GM23338 (cell line): ENCODE measurements at regions not wholly inside any gene's neighbourhood (a gene's known extent, or its start where the extent isn't known, plus 50 kb on each side); places are given as distances from the start of the nearest gene placed in this dataset.

ENCODE experiments used
- ATAC-seq: fragments of 200-7000 bp; cut with Tn5 transposase; 3 replicates; pipeline ENCODE4 v1.9.1; 2020
- DNase-seq: peaks from one replicate; pipeline ENCODE4 v3.0.0-alpha.2; 2015; ENCODE audit warnings: low spot score
- H2AFZ ChIP-seq: fragments of 200-600 bp; sonication (generic); 2 replicates; pipeline ENCODE4 v1.8.0; 2016; ENCODE audit warnings: antibody characterized with exemption, mild to moderate bottlenecking, moderate library complexity
- H3F3A ChIP-seq: fragments of 200-600 bp; sonication (generic); replicated peaks from 2 replicates; pipeline ENCODE4 v1.8.0; 2017; ENCODE audit warnings: antibody characterized with exemption, mixed run types, low read depth
- H3K27ac ChIP-seq: fragments of 200-600 bp; sonication (generic); 2 replicates; pipeline ENCODE4 v1.6.1; 2016; ENCODE audit warnings: low read depth
- H3K27me3 ChIP-seq: fragments of 200-600 bp; sonication (generic); 2 replicates; pipeline ENCODE4 v1.8.0; 2016; ENCODE audit warnings: mild to moderate bottlenecking, mixed run types, moderate library complexity; ENCODE audit not compliant: insufficient read depth
- H3K36me3 ChIP-seq: fragments of 200-600 bp; sonication (generic); 2 replicates; pipeline ENCODE4 v1.8.0; 2016; ENCODE audit warnings: mild to moderate bottlenecking; ENCODE audit not compliant: insufficient read depth
- H3K4me1 ChIP-seq: fragments of 200-600 bp; sonication (generic); 2 replicates; pipeline ENCODE4 v1.8.0; 2016; ENCODE audit warnings: mild to moderate bottlenecking, moderate library complexity; ENCODE audit not compliant: insufficient read depth
- H3K4me2 ChIP-seq: fragments of 200-600 bp; sonication (generic); 2 replicates; pipeline ENCODE4 v1.7.1; 2017; ENCODE audit warnings: mixed run types
- H3K4me3 ChIP-seq: fragments of 200-600 bp; sonication (generic); 2 replicates; pipeline ENCODE4 v1.6.1; 2016; ENCODE audit warnings: mixed run types
- H3K79me2 ChIP-seq: fragments of 200-600 bp; sonication (generic); replicated peaks from 2 replicates; pipeline ENCODE4 v1.8.0; 2017; ENCODE audit warnings: mild to moderate bottlenecking; ENCODE audit not compliant: insufficient read depth
- H3K9me2 ChIP-seq: fragments of 200-600 bp; sonication (generic); 2 replicates; pipeline ENCODE4 v1.8.0; 2017; ENCODE audit not compliant: insufficient read depth
- H4K20me1 ChIP-seq: fragments of 200-600 bp; sonication (generic); replicated peaks from 2 replicates; pipeline ENCODE4 v1.8.0; 2017; ENCODE audit warnings: mild to moderate bottlenecking; ENCODE audit not compliant: insufficient read depth
- H3K27ac Mint-ChIP-seq: 2 replicates; pipeline ENCODE4 v1.8.0; 2020; ENCODE audit warnings: inconsistent platforms, mild to moderate bottlenecking, moderate library complexity, mixed read lengths
- H3K27me3 Mint-ChIP-seq: 3 replicates; pipeline ENCODE4 v1.8.0; 2022; ENCODE audit warnings: low read depth, mild to moderate bottlenecking, moderate library complexity, mixed read lengths, inconsistent platforms; ENCODE audit not compliant: insufficient read depth, poor library complexity
- H3K36me3 Mint-ChIP-seq: 3 replicates; pipeline ENCODE4 v1.8.0; 2021; ENCODE audit warnings: low read depth, mild to moderate bottlenecking, inconsistent platforms, moderate library complexity, mixed read lengths
- H3K4me1 Mint-ChIP-seq: 3 replicates; pipeline ENCODE4 v1.8.0; 2020; ENCODE audit warnings: mild to moderate bottlenecking, inconsistent platforms, mixed read lengths
- H3K4me3 Mint-ChIP-seq: 3 replicates; pipeline ENCODE4 v1.8.0; 2021; ENCODE audit warnings: moderate library complexity, mild to moderate bottlenecking, inconsistent platforms, mixed read lengths
- H3K9me3 Mint-ChIP-seq: 3 replicates; pipeline ENCODE4 v1.8.0; 2020; ENCODE audit warnings: moderate library complexity, mild to moderate bottlenecking, inconsistent platforms, mixed read lengths
- CREB1 ChIP-seq: fragments of 250-450 bp; sonication (Bioruptor Pico); IDR thresholded peaks from 2 replicates; pipeline ENCODE4 v1.5.0; 2020; ENCODE audit warnings: low read depth, mild to moderate bottlenecking, moderate library complexity
- ETS1 ChIP-seq: IDR thresholded peaks from 2 replicates; pipeline ENCODE4 v1.6.1; 2016; ENCODE audit warnings: antibody characterized with exemption
- EZH2 ChIP-seq: fragments of 200-600 bp; sonication (generic); IDR thresholded peaks from one replicate; pipeline ENCODE4 v1.8.0; 2017; ENCODE audit warnings: antibody characterized with exemption, mild to moderate bottlenecking, low read depth; ENCODE audit not compliant: unreplicated experiment
- EZH2phosphoT487 ChIP-seq: fragments of 200-600 bp; sonication (generic); IDR thresholded peaks from one replicate; pipeline ENCODE4 v1.8.1; 2018; ENCODE audit warnings: antibody characterized with exemption; ENCODE audit not compliant: unreplicated experiment
- JUNB ChIP-seq: IDR thresholded peaks from one replicate; pipeline ENCODE4 v1.6.1; 2016; ENCODE audit warnings: antibody characterized with exemption; ENCODE audit not compliant: unreplicated experiment
- NANOG ChIP-seq: IDR thresholded peaks from 2 replicates; pipeline ENCODE4 v1.6.1; 2016; ENCODE audit warnings: antibody characterized with exemption, borderline replicate concordance
- POLR2AphosphoS5 ChIP-seq: IDR thresholded peaks from 2 replicates; pipeline ENCODE4 v1.6.1; 2016; ENCODE audit warnings: antibody characterized with exemption, low read depth
- STAT1 ChIP-seq: IDR thresholded peaks from one replicate; pipeline ENCODE4 v1.6.1; 2016; ENCODE audit warnings: antibody characterized with exemption; ENCODE audit not compliant: unreplicated experiment
- ZNF114 ChIP-seq: fragments of 250-450 bp; sonication (Bioruptor Pico); IDR thresholded peaks from 2 replicates; pipeline ENCODE4 v1.5.0; 2020; ENCODE audit warnings: mild to moderate bottlenecking, moderate library complexity
- ZNF331 ChIP-seq: fragments of 250-450 bp; sonication (Bioruptor Pico); IDR thresholded peaks from 2 replicates; pipeline ENCODE4 v1.5.0; 2020; ENCODE audit warnings: low read depth, mild to moderate bottlenecking, moderate library complexity
- TF ChIP-seq, protein P1 (sequence below), 2 experiments: fragments of 200-600 bp in 1 of 2; sonication (generic) in 1 of 2; conservative IDR thresholded peaks; 2 replicates each; pipeline versions ENCODE4 v1.5.1 to v1.6.1; 2016 to 2017; ENCODE audit warnings: antibody characterized with exemption in 2 of 2, low read depth in 2 of 2, mild to moderate bottlenecking in 2 of 2, moderate library complexity in 1 of 2
- TF ChIP-seq, protein P2 (sequence below): IDR thresholded peaks from one replicate; pipeline ENCODE4 v1.6.1; 2018; ENCODE audit warnings: antibody characterized with exemption; ENCODE audit not compliant: unreplicated experiment
- TF ChIP-seq, protein P3 (sequence below): fragments of 250-450 bp; sonication (Bioruptor Pico); IDR thresholded peaks from 2 replicates; pipeline ENCODE4 v1.5.0; 2020; ENCODE audit warnings: mild to moderate bottlenecking, moderate library complexity

- H3K4me1 Mint-ChIP-seq = peaks cover 25% of the 10 kb centered on the region
- ATAC-seq = no peak
These were observed 539.4 kb upstream of the CDH2 start for GRCh38 chr18:28716338-28716737.

More at GRCh38 chr18:28716338-28716737, 539.4 kb upstream of the CDH2 start:
- no peak overlapping the region for H3K27ac Mint-ChIP-seq
- peaks cover 1% of the 10 kb centered on the region for H3K27me3 Mint-ChIP-seq
- Histone ChIP-seq H3K4me2 (no peak overlapping the region), H3K9me2 (0 out of 2 replicates have a peak, but pooled peaks cover 6% of the 10 kb centered on the region), H3K36me3 (no peaks in the 10 kb centered on the region; the same call in 1 of the 2 replicates), H3K4me1 (peaks cover 21% of the 10 kb centered on the region), H3K27ac (no peak overlapping the region), H2AFZ (no peak overlapping the region), H4K20me1 (no peaks in the 10 kb centered on the region), H3F3A (no peaks in the 10 kb centered on the region), H3K27me3 (no peaks in the 10 kb centered on the region), H3K4me3 (no peak overlapping the region), H3K79me2 (no peaks in the 10 kb centered on the region)
- no peak for DNase-seq
- H3K36me3 Mint-ChIP-seq = no peaks in the 10 kb centered on the region
- 0 out of 3 replicates have a peak, but pooled peaks cover 2% of the 10 kb centered on the region for H3K9me3 Mint-ChIP-seq
- no peak for TF ChIP-seq POLR2AphosphoS5
- no peak for TF ChIP-seq ETS1
- TF ChIP-seq, protein P1, sequence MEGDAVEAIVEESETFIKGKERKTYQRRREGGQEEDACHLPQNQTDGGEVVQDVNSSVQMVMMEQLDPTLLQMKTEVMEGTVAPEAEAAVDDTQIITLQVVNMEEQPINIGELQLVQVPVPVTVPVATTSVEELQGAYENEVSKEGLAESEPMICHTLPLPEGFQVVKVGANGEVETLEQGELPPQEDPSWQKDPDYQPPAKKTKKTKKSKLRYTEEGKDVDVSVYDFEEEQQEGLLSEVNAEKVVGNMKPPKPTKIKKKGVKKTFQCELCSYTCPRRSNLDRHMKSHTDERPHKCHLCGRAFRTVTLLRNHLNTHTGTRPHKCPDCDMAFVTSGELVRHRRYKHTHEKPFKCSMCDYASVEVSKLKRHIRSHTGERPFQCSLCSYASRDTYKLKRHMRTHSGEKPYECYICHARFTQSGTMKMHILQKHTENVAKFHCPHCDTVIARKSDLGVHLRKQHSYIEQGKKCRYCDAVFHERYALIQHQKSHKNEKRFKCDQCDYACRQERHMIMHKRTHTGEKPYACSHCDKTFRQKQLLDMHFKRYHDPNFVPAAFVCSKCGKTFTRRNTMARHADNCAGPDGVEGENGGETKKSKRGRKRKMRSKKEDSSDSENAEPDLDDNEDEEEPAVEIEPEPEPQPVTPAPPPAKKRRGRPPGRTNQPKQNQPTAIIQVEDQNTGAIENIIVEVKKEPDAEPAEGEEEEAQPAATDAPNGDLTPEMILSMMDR (conservative IDR thresholded peaks at IDR 0.05; ENCODE audit: low read depth in 2 of 2) = no peak
- TF ChIP-seq EZH2phosphoT487 = no peak
- TF ChIP-seq CREB1 = no peak
- no peak for TF ChIP-seq EZH2
- no peak for TF ChIP-seq JUNB
- TF ChIP-seq ZNF114 (CRISPR knock-in tag) = no peak
- TF ChIP-seq NANOG = no peak
- TF ChIP-seq, protein P2, sequence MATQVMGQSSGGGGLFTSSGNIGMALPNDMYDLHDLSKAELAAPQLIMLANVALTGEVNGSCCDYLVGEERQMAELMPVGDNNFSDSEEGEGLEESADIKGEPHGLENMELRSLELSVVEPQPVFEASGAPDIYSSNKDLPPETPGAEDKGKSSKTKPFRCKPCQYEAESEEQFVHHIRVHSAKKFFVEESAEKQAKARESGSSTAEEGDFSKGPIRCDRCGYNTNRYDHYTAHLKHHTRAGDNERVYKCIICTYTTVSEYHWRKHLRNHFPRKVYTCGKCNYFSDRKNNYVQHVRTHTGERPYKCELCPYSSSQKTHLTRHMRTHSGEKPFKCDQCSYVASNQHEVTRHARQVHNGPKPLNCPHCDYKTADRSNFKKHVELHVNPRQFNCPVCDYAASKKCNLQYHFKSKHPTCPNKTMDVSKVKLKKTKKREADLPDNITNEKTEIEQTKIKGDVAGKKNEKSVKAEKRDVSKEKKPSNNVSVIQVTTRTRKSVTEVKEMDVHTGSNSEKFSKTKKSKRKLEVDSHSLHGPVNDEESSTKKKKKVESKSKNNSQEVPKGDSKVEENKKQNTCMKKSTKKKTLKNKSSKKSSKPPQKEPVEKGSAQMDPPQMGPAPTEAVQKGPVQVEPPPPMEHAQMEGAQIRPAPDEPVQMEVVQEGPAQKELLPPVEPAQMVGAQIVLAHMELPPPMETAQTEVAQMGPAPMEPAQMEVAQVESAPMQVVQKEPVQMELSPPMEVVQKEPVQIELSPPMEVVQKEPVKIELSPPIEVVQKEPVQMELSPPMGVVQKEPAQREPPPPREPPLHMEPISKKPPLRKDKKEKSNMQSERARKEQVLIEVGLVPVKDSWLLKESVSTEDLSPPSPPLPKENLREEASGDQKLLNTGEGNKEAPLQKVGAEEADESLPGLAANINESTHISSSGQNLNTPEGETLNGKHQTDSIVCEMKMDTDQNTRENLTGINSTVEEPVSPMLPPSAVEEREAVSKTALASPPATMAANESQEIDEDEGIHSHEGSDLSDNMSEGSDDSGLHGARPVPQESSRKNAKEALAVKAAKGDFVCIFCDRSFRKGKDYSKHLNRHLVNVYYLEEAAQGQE = no peak
- TF ChIP-seq STAT1 = no peak
- TF ChIP-seq, protein P3, sequence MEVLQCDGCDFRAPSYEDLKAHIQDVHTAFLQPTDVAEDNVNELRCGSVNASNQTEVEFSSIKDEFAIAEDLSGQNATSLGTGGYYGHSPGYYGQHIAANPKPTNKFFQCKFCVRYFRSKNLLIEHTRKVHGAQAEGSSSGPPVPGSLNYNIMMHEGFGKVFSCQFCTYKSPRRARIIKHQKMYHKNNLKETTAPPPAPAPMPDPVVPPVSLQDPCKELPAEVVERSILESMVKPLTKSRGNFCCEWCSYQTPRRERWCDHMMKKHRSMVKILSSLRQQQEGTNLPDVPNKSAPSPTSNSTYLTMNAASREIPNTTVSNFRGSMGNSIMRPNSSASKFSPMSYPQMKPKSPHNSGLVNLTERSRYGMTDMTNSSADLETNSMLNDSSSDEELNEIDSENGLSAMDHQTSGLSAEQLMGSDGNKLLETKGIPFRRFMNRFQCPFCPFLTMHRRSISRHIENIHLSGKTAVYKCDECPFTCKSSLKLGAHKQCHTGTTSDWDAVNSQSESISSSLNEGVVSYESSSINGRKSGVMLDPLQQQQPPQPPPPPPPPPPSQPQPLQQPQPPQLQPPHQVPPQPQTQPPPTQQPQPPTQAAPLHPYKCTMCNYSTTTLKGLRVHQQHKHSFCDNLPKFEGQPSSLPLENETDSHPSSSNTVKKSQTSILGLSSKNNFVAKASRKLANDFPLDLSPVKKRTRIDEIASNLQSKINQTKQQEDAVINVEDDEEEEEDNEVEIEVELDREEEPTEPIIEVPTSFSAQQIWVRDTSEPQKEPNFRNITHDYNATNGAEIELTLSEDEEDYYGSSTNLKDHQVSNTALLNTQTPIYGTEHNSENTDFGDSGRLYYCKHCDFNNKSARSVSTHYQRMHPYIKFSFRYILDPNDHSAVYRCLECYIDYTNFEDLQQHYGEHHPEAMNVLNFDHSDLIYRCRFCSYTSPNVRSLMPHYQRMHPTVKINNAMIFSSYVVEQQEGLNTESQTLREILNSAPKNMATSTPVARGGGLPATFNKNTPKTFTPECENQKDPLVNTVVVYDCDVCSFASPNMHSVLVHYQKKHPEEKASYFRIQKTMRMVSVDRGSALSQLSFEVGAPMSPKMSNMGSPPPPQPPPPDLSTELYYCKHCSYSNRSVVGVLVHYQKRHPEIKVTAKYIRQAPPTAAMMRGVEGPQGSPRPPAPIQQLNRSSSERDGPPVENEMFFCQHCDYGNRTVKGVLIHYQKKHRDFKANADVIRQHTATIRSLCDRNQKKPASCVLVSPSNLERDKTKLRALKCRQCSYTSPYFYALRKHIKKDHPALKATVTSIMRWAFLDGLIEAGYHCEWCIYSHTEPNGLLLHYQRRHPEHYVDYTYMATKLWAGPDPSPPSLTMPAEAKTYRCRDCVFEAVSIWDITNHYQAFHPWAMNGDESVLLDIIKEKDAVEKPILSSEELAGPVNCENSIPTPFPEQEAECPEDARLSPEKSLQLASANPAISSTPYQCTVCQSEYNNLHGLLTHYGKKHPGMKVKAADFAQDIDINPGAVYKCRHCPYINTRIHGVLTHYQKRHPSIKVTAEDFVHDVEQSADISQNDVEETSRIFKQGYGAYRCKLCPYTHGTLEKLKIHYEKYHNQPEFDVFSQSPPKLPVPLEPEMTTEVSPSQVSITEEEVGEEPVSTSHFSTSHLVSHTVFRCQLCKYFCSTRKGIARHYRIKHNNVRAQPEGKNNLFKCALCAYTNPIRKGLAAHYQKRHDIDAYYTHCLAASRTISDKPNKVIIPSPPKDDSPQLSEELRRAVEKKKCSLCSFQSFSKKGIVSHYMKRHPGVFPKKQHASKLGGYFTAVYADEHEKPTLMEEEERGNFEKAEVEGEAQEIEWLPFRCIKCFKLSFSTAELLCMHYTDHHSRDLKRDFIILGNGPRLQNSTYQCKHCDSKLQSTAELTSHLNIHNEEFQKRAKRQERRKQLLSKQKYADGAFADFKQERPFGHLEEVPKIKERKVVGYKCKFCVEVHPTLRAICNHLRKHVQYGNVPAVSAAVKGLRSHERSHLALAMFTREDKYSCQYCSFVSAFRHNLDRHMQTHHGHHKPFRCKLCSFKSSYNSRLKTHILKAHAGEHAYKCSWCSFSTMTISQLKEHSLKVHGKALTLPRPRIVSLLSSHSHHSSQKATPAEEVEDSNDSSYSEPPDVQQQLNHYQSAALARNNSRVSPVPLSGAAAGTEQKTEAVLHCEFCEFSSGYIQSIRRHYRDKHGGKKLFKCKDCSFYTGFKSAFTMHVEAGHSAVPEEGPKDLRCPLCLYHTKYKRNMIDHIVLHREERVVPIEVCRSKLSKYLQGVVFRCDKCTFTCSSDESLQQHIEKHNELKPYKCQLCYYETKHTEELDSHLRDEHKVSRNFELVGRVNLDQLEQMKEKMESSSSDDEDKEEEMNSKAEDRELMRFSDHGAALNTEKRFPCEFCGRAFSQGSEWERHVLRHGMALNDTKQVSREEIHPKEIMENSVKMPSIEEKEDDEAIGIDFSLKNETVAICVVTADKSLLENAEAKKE (CRISPR knock-in tag) = no peak
- no peak for TF ChIP-seq ZNF331 (CRISPR knock-in tag)
- H3K4me3 Mint-ChIP-seq = no peak overlapping the region
